CD4-positive, alpha-beta T cell treated with Interleukin-1 beta for 1 hour (primary cell): ENCODE measurements at regions not wholly inside any gene's neighbourhood (a gene's known extent, or its start where the extent isn't known, plus 50 kb on each side); places are given as distances from the start of the nearest gene placed in this dataset.

Source experiments
- DNase-seq, 2 donors: peaks; one replicate each; pipeline ENCODE4 v3.0.0-alpha.2; 2020 to 2022

DNA sequence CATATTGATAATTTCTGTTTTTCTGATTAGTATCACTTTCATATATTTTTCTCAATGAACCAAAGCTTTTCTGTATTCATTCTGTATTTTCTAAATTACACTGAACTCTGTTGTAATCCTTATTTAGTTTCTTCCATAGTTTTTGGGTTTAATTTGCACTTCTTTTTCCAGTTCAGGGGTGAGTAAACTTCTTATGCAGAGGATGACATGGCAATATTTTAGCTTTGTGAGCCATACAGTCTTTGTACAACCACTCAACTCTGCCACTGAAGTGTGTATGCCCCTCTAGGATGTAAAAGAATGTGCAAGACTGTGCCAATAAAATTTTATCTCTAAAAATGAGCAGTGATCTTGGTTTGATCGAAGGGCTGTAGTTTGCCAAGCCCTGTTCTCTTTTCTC is 239.0 kb upstream of the CITED2 start:
- DNase-seq: no peak

DNA sequence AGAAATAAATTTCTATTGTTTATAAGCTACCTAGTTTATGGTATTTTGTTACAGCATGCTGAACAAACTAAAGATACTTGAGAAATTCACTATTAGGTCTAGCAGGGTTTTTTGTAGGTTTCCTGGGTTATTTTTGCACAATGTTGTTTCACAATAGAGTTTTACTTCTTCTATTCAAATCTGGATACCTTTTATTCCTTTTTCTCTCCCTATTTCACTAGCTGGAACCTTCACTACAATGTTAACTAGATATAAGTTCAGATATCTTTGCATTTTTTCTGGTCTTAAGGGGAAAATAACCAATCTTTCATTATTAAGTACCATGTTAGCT is 237.7 kb upstream of the CITED2 start:
- DNase-seq: no peak

DNA sequence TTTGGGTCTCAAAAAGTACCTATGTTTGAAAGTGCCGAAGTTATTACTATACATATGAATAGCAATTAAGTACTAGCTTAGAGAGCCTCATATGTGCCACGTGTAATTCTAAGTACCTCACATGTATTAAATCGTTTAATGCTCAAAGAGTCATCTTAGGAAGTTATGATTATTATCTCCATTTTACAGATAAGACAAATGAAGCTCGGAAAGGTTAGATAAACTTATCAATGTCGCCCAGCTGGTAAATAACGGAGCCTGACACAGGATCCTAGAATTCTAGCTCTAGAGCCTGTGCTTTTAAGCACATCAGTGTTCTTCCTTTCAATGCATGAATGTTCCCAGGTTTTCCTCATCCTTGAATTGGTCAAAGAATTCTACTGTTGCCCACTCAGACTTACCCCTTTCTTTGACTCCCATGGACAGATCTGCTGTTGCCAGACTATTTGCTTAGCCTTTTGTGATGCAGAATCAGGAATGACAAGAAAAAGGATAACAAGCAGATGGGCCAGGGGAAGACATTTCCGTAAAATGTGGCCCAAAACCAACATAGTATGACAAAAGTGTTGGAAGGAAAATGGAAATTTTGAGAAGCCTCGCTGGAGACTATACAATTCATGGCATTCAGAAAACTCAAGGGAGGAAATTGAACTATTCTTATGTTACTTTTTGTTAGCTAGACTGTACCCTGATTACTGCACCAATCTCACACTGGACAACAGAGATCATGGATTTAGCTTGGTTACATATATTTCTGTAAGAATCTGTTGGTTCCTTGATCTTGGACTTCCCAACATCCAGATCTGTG is 237.1 kb upstream of the CITED2 start:
- no peak for DNase-seq

DNA sequence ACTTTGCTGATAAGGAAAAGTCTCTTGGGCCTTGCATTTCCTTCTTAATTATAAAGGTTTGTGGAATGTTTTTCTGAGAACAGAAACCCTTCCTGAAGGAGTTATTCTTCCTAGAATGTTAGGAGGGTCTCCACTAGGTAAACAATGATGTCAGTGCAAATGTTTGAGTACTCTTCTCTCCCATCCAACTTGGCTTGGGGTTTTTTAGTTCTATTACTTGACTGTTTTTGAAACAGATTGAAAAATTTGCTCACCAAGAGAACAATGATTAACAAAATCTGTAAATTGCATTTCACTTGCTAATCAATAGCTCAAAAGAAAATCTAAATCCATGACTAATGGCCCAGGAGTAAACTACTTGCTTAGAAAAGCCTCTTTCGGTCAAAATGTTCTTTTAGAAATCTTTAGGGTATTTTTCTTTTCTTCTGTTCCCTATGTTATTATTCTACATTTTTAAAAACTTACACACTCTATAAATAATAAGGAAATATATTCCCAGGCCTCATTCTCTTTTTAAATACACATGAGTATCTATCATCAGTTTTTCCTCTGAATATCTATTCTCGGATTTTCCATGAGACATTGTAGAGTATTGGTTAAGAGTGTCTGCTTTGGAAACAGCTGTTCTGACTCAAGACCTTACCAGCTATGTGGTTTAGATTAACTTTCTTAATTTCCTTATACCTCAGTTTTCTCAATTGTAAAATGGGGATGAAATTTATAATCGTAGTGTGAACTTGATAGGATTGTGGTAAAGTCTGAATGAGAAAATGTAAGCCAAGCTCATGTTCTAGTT is 234.2 kb upstream of the CITED2 start:
- DNase-seq: no peak

DNA sequence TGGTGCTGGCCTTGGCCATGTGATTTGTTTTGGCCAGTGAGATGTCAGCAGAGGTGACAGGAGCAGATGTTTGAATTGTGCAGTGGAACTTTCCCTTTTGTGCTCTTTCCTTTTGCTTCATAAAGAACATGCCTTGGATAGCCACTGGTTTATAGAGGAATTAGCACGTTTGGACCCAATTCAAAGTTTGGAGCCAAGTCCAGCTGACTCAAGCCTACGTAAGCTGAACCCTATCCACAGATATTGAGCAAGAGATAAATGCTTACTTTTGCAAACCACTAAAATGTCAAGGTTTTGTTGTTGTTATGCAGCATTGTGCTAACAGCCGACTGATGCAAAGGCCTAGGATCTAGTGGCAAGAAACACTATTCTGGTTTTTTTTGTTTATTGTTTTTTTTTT is 230.9 kb upstream of the CITED2 start:
- no peak for DNase-seq

DNA sequence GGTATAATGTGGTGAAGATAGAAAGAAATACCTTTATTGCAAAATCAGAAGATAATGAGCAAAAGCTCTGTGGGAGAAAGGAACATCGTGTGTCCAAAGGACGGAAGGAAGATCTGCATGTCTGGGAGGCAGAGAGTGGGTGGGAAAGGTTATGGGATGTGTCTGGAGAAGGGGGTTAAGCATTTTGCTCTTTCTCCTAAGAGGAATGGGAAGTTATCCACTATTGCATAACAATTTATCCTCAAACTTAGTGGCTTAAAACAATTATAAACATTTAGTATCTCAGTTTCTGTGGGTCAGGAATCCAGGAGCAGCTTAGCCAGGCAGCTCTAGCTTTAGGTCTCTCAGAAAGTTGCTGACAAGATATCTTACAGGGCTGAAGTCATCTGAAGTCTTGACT is 229.1 kb upstream of the CITED2 start:
- DNase-seq: no peak

DNA sequence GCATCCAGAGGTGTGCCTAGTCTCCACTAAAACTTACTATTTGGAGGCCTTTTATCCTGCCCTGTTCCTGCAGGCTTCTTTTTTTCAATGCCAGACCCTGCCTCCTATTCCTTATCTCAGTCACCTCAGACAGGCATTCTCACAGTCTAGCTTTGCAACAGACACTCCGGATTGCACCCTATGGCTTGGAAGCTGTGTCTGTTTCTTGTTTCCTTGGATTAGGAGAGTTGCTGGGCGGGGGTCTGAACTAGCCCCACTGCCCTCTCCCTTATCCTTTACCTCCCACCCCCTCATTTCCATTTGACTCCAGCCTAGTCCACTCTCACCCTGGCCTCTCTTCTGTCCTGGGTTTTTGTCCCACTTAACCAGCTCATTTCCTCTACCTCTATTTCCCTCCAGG is 228.1 kb upstream of the CITED2 start:
- no peak for DNase-seq

DNA sequence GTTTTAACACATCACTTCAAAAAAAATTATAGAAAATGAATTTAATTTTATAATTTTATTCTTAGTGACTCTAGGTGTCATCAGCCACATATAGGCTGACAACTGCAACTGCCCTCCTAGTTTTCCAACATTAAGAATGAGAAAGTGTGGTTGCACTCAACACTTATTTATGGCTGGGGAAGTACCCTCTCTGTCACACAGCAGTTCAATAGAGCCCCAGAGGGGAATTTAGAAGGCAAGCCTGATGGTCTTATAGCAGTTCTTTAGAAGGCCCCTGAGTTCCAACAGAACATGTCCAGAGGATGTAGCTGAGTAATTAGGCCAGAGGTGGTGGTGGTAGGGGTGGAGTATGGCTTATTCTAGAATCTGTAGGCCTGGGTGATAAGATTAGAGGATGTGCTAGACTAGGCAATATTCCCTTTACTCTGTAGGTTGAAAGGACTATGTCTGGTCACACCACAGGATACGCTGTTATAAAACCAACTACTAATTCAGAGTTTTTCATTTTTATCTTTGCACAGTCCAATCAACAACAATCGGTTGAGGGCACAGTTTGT is 226.5 kb upstream of the CITED2 start:
- no peak for DNase-seq

DNA sequence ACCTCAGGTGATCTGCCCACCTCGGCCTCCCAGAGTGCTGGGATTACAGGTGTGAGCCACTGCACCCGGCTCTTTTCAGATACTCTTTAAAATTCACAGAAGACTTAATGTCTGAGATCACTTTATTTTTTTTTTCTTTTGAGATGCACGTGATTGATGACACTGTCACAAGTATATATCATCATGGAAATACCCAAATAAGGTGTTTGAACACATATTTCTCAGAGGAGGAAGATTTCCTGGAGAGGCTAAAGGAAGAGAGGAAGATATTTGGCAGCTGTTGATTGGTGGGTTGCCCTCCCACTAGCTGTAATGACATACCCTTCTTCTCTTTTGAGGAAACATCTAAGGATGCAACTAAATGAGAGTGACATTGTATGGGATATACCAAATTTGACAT is 225.9 kb upstream of the CITED2 start:
- DNase-seq: no peak

DNA sequence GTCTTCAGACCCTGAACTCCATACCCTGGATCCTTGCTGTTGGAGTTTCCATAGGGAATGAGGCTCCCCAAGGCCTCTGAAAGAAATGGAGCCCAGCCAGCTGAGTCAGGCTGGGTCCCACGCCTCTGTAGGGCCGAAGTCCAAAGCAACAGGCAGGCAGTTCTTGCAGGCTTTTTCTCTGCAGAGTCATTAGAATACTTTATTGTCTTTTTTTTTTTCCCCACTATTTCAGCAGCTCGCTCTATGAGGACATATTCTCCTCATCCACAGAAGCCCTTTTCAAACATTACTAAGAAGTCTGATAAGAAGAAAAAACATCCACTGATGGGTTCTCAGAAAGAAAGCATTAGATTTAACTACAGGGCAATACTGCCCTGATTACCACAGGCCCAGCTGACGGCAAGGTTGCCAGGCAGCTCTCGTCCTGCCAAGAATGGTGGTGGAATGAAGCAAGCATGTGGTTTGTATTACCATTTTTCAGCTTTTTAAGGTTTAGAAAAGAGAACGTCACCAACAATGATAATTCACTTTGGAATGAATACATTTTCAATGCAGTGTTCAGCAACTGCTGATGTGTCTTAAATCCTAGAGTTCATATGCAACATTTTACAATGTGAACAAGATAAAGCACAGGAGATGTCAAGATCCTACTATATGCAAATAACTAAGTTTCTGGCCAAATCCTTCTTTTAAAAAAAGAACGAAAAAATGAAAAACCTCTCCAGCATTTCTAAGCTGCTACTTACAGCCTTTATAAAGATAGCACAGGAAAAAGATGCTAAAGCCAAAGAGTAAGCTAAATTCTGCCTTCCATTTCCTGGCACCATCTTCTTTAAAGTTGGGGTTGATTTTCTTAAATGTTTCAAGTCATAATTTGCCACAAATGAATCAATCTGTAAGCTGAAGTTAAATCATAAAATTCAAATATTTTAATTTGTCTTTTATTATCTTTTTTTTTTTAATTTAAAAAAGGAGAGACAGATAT is 223.6 kb upstream of the CITED2 start:
- no peak for DNase-seq

DNA sequence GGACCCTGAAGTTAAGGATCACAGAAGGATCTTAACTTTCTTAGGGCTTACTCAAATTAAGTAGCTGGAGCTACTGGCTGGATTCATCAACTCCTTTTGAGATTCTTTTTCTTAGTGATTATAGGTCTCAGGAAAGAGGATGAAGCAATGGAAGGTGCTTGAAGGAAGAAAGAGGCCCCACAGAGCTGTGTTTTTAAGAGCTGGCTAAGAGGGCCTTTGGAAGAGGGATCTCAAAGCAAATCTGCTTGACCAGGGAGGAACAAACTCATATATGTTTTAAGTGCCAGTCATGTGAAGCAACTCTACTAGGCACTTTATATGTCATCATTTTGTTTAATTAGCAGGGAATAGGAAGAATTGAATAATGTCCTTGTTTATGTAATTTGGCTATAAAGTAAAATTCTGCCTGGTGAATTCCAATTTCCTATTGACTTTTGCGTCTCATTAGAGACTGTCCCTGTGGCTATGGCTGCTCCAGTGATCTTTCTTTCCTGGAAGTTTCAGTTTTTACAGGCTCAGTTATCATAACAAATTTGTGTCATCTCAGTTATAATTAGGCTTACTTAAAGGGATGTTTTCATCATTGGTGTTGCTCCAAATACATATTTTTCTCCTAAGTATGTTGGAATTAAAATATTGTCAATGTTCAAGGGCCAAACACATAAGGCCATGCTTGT is 222.8 kb upstream of the CITED2 start:
- no peak for DNase-seq

DNA sequence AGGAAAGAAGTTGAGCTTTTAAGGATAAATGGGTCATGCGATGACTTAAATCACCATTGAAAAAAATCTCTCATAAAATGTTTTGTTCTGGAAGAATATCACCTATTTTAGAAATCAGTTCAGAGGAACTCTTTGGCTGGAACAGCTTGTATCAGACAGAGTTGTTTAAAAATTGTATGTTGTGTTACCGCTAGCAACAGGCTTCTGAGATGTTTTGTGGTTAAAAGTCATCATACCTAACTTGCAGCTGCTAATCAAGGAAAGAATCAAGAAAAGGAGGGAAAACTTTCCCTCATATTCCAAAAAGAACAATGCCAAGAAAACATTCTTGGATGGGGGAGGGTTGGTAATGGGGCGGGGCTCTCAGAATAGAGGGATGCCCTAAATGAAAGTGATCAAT is 220.7 kb upstream of the CITED2 start:
- DNase-seq: no peak

DNA sequence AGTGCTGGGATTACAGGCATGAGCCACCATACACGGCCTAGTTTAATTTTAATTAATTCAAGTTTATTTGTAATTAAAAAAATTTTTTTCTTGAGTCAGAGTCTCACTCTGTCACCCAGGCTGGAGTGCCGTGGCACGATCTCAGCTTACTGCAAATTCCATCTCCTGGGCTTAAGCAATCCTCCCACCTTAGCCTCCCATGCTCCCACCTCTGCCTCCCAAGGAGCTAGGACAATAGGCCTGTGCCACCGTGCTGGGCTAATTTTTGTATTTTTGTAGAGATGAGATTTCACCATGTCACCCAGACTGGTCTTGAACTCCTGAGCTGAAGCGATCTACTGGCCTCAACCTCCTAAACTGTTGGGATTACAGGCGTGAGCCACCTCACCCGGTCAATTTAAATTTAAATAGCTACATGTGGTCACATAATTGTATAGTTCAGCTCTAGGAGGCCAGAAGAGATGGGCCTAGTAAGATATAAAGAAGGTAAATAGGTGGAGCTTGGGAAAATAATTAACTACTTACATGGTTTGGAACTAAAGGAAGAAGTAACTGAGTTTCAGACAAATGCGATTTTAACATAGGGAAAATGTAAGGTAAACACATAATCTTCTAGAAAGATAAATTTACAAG is 220.0 kb upstream of the CITED2 start:
- no peak for DNase-seq

DNA sequence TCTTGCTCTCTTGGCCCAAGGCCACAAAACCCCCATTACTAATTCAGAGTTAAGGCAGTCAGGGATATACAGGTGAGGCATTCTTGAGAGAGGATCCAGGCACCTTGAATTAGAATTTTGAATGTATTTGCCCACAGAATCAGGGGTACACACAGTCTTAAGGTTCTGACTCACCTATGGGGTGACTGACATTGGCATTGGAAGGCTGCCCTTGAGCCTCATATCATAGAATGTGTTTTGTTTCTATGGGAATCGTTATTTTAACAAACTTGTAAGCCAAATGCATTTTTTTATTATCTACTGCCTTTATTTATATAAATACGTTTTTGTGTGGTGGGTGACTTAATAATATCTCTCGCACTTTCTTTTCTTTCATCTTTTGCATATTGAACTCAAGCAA is 218.6 kb upstream of the CITED2 start:
- no peak for DNase-seq

DNA sequence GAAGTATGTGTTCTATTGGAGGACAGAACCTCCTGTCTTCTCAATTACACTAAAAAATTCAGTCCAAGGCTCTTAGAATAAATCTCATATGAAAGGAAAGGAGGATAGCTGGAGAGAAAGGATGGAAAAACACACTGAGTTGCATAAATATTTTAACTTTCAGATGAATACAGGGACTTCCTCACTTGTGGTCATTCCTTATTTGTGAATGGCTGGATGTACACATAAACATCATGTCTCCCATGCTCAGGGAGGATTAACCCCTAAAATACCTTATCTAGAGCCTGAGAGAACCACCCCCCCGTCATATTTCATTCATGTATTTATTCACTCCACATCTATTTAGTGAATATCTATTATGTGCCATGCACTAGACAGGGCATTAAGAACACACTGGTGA is 217.6 kb upstream of the CITED2 start:
- no peak for DNase-seq

DNA sequence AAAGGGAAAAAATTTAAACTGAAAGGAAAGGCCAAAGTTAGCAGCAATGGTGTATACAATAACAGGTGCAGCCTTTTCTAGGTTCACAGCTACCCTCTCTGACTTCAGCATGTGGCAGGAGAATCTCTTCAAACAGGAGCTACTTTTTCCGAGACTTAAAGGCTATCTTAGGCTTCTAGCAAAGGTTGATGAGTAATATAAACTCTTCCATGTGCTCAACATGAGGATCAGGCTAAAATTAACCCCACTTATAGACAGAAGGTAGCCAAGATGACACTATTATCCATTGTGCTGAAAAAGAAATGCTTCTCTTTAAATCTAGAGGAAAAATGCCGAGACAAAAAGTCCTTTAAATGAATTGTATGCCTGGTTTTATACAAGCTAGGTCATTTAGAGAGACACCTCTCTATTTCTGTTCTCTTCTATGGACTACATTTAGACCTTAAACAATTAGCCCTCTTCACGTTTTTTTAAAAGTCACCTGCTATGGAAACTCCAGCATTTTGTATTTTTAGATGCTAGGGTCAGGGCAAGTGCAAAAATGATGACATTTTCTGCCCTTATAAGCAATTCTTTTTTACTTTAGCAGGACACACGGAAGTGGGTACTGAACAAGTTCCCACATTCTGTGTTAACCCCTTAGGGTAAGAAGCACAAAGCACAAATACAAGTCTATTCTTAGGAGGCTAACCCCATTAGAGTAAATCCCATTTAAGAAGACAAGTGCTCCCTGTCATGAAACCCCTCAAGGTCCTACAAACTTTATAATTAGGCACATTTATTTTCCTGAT is 216.8 kb upstream of the CITED2 start:
- DNase-seq: no peak

DNA sequence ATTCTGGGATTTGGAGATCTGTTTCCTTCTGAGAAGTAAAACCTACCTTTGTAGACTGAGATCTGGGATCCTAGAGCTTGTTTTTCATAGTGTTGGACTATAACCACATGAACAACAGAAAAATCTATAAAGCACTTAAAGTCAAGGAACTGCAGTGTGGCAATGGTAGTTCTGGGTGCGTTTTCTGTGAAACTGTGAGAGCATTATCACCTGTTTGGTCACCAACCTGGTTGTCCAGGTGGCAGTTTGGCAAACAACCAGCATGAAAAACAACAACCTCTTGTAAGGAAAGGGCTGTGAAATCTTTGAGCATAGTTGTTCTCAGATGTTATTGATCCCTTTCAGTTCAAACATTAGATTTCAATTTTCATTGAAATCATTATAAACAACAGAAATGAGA is 215.8 kb upstream of the CITED2 start:
- DNase-seq: no peak

DNA sequence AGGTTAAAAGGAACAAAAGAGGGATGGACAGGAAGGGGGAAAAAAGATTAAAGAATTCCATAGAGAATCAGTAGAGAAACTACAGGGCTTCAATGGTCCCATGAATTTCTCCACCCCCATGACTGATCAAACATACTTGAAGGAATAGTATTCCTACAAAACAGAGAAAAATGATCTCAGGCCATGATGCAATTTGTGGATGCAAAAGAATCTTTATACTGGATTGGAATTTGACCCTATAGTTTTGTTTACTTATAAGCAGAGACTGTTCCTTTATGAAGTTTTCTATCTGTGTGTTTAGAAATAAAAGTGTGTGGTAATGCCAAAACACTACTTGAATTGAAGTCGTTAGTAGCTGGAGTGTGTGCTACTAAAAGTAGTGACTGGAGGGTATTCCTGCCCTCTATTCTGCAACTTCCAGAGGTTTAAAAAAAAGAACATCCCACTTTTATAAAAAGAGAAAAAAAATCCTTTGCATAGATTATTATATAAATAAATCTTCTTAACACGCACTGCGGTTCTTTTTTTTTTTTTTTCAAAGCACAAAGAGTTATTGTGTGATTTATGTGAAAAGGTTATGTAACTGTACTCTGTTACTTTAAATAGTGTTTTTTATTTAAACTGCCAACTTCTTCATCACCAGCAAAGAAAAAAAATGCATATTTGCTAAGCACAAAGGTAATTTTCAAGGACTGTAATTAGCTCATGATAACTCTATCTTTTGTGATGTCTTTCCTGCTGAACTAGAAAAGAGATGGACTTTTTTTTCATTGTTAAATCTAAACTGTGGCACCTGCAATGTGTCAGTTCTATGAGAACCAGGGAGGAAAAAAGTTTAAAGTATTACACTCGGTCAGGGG is 214.5 kb upstream of the CITED2 start:
- no peak for DNase-seq

DNA sequence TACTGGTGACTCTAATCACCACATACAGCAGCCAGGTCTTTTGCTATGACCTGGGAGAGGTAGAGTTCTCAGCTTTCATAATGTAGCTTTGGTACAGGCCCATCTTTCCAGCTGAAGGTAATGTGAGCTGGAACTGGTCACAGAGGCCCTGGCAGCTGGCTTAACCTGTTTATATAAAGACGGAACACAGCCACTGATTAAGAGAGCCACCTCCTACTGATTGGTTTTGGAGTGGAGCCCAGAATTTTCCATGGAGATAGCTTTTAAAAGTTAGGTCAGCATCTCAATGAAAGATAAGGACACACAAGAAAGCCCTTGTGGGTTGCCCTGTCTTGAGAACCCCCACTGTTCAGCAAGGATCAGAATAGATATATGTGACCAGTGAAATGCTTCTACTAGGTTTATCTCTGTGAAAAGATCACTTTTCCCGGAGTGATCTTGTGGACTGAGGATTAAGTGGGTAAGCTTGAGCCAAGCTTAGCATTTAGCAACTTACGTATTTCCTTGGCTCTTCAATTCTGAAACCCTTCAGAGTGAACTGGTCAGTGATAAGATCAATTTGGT is 213.7 kb upstream of the CITED2 start:
- DNase-seq: no peak

DNA sequence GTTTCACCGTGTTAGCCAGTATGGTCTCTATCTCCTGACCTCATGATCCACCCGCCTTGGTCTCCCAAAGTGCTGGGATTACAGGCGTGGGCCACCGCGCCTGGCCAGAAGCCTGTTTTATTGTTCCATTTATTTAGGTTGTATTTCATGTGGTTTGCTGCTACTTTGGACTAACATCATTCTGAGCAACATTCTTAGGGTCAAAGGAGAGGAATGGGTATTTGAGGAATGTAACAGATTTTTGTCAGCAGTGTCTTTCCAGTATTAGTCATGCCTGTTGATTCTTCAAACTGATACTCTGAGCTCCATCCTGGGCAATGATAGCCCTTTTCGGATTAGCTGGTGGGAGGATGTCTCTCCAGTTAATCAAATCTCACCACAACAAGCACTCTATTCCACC is 213.0 kb upstream of the CITED2 start:
- DNase-seq: no peak
